ACHN (cell line): ENCODE measurements at regions not wholly inside any gene's neighbourhood (a gene's known extent, or its start where the extent isn't known, plus 50 kb on each side); places are given as distances from the start of the nearest gene placed in this dataset.
"Not testable (repeated sequence)": the region's sequence is repeated elsewhere in the genome, so short reads cannot be mapped to it uniquely, and the experiment has no call there.

Experiments used
- DNase-seq: peaks from one replicate; pipeline ENCODE4 v3.0.0-alpha.2; 2015
- in situ Hi-C: cut with HindIII; loops from 2 replicates; pipeline ENCODE4 v1.10.0; 2017; ENCODE audit warnings: low sequenced_read_pairs, low pct_ligation_motif_present, low pct_unique_long_range_greater_than_20kb

GRCh38 chr2:44077942-44078511 lies 82.2 kb upstream of the LRPPRC start:
- in situ Hi-C loops, result no loop called here
- DNase-seq, result no peak

GRCh38 chr2:44079686-44080085 lies 83.9 kb upstream of the LRPPRC start:
- DNase-seq, result no peak
- in situ Hi-C loops, result no loop called here

DNA sequence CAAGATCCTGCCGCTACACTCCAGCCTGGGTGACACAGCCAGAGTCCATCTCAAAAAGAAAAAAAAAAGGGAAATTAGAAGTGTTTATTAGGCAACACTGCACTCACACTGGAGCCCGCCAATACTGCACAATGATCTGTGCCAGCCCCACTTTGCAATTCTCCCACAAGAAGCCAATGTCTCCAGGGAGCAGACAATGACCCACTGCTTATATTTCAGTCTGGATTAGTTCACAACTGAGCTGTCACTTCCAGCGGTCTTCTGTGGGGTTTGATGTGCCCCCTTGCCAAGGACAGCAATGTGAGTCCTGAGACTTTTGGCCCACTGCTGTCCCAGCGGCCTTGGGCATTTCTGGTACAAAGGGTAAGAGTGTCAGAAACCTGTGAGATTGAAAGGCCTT lies 85.6 kb upstream of the PPM1B start:
- in situ Hi-C loops, result no loop called here
- DNase-seq, result no peak

DNA sequence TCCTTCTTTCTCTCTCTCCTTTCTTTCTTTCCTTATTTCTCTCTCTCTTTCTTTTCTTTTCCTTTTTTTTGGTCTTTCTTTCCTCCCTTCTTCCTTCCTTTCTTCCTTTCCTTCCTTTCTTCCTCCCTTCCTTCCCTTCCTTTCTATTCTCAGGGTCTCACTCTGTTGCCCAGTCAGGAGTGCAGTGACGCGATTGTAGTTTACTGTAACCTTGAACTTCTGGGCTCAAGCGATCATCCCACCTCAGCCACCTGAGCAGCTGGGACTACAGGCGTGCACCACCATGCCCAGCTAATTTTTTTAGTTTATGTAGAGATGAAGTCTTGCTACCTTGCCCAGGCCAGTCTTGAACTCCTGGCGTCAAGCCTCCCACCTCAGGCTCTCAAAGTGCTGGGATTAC lies 83.8 kb upstream of the PPM1B start:
- DNase-seq, result no peak
- in situ Hi-C loops, result no loop called here

GRCh38 chr2:44086629-44087028 lies 82.0 kb upstream of the PPM1B start:
- in situ Hi-C loops, result no loop called here
- no peak for DNase-seq

DNA sequence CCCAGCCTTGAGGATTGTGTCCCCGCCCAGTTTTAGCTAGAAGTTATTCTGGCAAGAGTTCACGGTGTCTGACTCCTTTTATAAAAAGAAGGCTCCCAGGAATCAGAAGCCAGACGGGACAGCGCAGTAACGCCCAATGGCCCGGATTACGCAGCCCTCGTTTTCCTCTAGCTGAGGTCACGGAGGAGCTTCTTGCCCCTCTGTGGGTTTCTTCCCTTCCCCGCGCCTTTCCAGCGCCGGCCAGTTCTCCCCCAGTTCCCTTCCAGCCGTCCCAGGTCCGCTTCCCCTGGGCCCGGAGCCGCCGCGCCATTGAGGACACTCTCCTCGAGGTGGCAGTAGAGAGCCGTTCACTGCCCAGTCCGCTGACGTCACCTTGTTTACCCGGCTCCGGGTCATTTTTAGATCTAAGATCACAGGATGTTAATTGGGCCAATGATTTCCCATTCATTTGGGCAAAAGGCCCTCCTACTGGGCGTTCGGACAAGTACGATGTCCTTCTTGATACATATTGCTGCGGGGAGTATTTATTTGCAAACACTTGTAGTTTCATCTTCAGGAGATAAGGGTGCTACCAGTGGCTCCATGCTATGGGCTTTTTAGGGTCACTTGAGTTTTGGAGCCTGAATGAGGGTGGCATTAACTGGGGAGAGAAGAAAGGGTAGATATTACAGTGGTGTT lies 81.5 kb upstream of the PPM1B start:
- in situ Hi-C loops, result no loop called here
- DNase-seq, result peak; percentile 80

DNA sequence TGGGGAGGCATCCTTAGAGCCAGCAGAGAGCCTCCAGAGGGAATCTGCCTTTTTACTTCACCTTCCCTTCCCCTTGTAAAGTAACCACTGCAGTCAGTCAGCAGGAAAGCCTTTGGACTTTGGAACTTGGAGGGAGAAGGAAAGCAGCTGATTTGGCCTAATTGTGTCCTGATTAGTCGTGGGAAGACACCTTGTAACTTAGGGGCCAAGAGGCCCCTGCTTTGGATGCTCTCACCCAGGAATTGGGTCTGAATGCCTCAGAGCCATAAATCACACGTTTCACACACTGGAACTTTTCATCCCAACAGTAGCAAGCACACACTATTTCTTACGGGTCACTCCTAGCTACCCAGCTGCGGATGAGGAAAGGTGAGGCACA lies 81.0 kb upstream of the PPM1B start:
- in situ Hi-C loops, result no loop called here
- peak; percentile 22 for DNase-seq

GRCh38 chr2:44092519-44092918 lies 76.2 kb upstream of the PPM1B start:
- DNase-seq, in situ Hi-C loops: not testable (repeated sequence)

DNA sequence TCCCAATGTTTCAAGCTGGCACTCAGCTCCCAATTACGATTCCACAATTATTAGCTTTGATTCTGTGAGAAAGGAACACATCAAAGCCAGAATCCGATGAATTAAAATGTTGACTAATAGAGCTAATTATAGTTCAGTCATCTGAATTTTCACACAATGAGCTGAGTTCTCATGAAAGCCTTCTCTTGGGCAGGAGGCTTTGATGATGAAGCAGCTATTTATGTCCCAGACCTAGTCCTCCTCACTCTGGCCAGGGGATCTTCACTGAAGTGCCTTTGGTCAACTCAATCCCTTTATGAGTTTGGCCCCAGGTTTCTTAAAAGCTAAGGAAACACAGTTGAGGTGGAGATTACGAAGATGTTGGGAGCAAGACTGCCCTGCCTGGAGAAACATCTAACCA lies 74.7 kb upstream of the PPM1B start:
- no peak for DNase-seq
- in situ Hi-C loops, result no loop called here

DNA sequence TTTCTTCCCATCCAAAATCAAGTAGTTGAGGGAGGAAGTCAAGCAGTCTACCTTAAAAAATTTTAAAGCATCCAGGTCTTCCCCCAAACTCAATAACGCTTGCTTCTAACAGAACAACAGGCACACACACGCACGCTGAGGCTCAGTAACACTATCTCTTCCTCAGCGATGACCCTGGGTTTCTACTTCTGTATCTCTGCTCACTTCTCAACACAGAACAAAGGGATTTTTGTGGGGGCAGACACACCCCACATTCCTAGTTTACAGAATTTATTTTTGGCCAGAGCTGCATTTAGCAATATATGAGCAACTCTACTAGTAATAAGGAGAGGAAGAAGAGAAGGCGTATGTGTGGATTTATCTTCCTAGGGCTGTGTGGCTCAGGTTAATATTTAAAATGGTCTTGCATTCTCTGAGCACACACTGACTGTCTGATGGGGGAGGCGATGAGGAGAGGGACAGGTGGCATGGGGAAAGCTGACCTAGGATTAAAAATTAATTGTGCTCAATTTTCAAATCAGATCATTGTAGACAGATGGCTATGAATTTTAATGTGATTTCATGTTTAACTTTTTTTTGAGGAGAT lies 71.3 kb upstream of the PPM1B start:
- in situ Hi-C loops, result no loop called here
- peak; percentile 42 for DNase-seq

- in situ Hi-C loops, result no loop called here
- no peak for DNase-seq
Measured at GRCh38 chr2:44098050-44098449, 70.6 kb upstream of the PPM1B start.

- in situ Hi-C loops, result no loop called here
- no peak for DNase-seq
Measured at GRCh38 chr2:44098891-44099290, 69.8 kb upstream of the PPM1B start.

DNA sequence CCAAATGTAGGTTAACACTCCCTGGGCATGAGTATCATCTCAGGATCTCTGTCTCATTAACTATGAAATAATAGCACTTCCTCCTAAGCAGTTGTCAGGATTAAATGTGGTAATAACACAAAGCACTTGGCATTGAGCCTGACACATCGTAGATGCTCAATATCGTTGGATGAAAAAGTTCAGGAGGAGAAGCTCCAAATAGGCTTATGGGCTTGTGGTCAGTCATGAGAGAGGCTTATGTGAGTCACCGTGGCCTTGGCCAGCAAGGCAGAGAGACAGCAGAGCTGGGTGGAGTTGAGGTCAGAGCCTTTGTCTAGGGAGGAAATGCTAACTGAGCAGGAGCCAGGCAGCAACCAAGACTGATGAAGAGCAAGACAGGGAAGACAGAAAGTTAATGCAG lies 68.3 kb upstream of the PPM1B start:
- DNase-seq, result peak; percentile 91
- in situ Hi-C loops, result no loop called here

GRCh38 chr2:44101246-44101645 lies 67.4 kb upstream of the PPM1B start:
- in situ Hi-C loops, result no loop called here
- no peak for DNase-seq

DNA sequence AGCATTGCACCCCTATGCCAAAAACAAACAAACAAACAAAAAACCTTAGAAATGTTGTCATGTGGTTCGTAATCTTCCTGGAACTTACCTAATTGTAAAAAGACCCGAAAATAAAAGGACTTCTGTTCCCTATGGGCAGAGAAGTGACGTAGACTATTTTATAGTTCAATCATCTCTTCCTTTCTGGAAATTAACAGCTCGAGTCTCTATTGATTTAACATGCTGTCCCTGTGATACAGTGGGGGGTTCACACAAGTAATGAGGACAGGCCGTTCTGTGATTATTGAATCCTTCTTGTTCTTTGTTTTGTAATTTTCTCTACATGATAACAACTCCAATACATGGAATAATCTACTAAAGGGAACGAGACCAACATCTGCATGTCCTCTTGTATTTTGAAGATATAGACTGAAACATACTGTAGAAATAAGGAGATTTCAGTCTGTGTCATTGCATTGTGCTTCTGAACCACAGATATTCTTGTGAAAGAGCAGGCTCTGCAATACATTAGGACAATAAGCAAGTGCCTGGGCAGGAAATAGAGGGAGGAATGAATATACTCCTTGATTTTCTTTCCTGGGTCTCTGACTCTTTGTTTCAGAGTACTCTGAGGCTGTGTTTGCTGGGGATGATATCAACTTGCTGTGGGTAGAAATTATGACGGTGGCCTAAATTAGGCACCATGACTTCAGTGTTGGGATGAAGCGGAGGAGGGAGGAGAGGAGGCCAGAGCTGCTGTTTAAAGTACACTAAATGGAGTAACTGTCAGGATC lies 65.7 kb upstream of the PPM1B start:
- no peak for DNase-seq
- in situ Hi-C loops, result no loop called here

DNA sequence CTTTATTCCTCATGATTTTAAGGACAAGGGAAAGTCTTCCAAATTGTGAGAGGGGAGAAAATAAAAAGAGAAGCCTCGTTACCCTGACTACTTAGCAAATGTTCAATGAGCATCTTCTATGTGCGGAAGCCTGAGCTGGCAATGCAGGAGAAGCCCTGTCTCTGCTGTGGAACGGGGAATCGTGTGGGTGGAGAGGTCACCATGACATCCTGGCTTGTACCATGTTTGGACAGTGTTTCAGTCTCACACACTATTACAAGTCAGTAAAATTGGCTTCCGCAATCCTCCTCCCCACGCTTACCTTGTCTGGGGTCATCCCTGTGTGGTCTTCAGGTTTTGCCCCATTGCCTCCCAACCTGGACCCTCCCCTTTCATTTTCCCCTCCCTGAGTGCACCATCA lies 65.0 kb upstream of the PPM1B start:
- no peak for DNase-seq
- in situ Hi-C loops, result no loop called here

GRCh38 chr2:44104855-44105271 lies 63.8 kb upstream of the PPM1B start:
- DNase-seq, result no peak
- in situ Hi-C loops, result no loop called here

- DNase-seq, in situ Hi-C loops: not testable (repeated sequence)
Measured at GRCh38 chr2:44106509-44106908, 62.2 kb upstream of the PPM1B start.

- in situ Hi-C loops, result no loop called here
- no peak for DNase-seq
Measured at GRCh38 chr2:44107086-44107740, 61.5 kb upstream of the PPM1B start.
